ENCODE measurements at regions not wholly inside any gene's neighbourhood (a gene's known extent, or its start where the extent isn't known, plus 50 kb on each side); places are given as distances from the start of the nearest gene placed in this dataset.

GRCh38 chr1:201760516-201760915 lies 68.4 kb upstream of the IPO9 start:
- TF ChIP-seq CTCF (conservative IDR thresholded peaks at IDR 0.05; ENCODE audit: low read length) (no peak), EZH2phosphoT487 (IDR thresholded peaks at IDR 0.05; ENCODE audit: borderline replicate concordance, low read depth, low read length) (no peak)

Measured in OCI-LY7 (cell line).